HuH-7 (cell line): ENCODE measurements at regions not wholly inside any gene's neighbourhood (a gene's known extent, or its start where the extent isn't known, plus 50 kb on each side); places are given as distances from the start of the nearest gene placed in this dataset.
"Not testable (repeated sequence)": the region's sequence is repeated elsewhere in the genome, so short reads cannot be mapped to it uniquely, and the experiment has no call there.

ENCODE experiments used
- DNase-seq: peaks from one replicate; pipeline ENCODE4 v3.0.0; 2011; ENCODE audit warnings: low spot score

GRCh38 chr15:72865486-72865885 is 81.9 kb upstream of the ADPGK start:
- no peak for DNase-seq

- no peak for DNase-seq
These were observed 81.1 kb upstream of the ADPGK start for GRCh38 chr15:72864681-72865080.

- DNase-seq, result no peak
These were observed 77.9 kb upstream of the ADPGK start for GRCh38 chr15:72861354-72861910.

- no peak for DNase-seq
These were observed 76.2 kb upstream of the ADPGK start for GRCh38 chr15:72859757-72860145.

- no peak for DNase-seq
These were observed 75.6 kb upstream of the ADPGK start for GRCh38 chr15:72859017-72859756.

GRCh38 chr15:72858205-72858604 is 74.6 kb upstream of the ADPGK start:
- no peak for DNase-seq

- DNase-seq, result no peak
These were observed 73.9 kb upstream of the ADPGK start for GRCh38 chr15:72857331-72858063.

- DNase-seq, result no peak
These were observed 73.0 kb upstream of the ADPGK start for GRCh38 chr15:72856549-72857040.

GRCh38 chr15:72855791-72856190 is 72.2 kb upstream of the ADPGK start:
- no peak for DNase-seq

GRCh38 chr15:72852273-72852672 is 68.7 kb upstream of the ADPGK start:
- DNase-seq, result no peak

- DNase-seq, result no peak
These were observed 68.0 kb upstream of the ADPGK start for GRCh38 chr15:72851586-72851985.

GRCh38 chr15:72850833-72851232 is 67.3 kb upstream of the ADPGK start:
- no peak for DNase-seq

GRCh38 chr15:72847806-72848205 is 64.2 kb upstream of the ADPGK start:
- no peak for DNase-seq

- DNase-seq, result no peak
These were observed 63.5 kb upstream of the ADPGK start for GRCh38 chr15:72847033-72847432.

- no peak for DNase-seq
These were observed 62.4 kb upstream of the ADPGK start for GRCh38 chr15:72845981-72846383.

GRCh38 chr15:72844067-72844466 is 60.5 kb upstream of the ADPGK start:
- no peak for DNase-seq

- DNase-seq, result not testable (repeated sequence)
These were observed 59.8 kb upstream of the ADPGK start for GRCh38 chr15:72843340-72843739.

- DNase-seq, result no peak
These were observed 56.6 kb upstream of the ADPGK start for GRCh38 chr15:72840114-72840513.

GRCh38 chr15:72838311-72838731 is 54.8 kb upstream of the ADPGK start:
- no peak for DNase-seq

- no peak for DNase-seq
These were observed 53.2 kb upstream of the ADPGK start for GRCh38 chr15:72836676-72837330.

GRCh38 chr15:72835294-72835890 is 51.8 kb upstream of the ADPGK start:
- DNase-seq, result peak; percentile 37

GRCh38 chr15:72833561-72833960 is 50.0 kb upstream of the ADPGK start:
- no peak for DNase-seq
